HCT116 (cell line): ENCODE measurements at regions not wholly inside any gene's neighbourhood (a gene's known extent, or its start where the extent isn't known, plus 50 kb on each side); places are given as distances from the start of the nearest gene placed in this dataset.

Experiments used
- ATAC-seq: fragments of 200-7000 bp; cut with Tn5 transposase; 2 replicates; pipeline ENCODE4 v1.9.1; 2020; ENCODE audit warnings: mild to moderate bottlenecking, moderate library complexity
- BruUV-seq: library from RNA; stranded (reverse); fragments of 400-500 nt; replicated peaks from 2 replicates; lab custom pipeline; 2021; lab: Mats Ljungman, UMichigan
- CTCF ChIA-PET: fragments of 300-600 bp; sonication (Branson Sonifier 250); formaldehyde crosslinking; loops from one replicate; lab custom pipeline; 2021; ENCODE audit warnings: antibody characterized with exemption; lab: Charles Lee
- POLR2A ChIA-PET: fragments of 300-600, 350-600 bp; sonication (Branson Sonifier 250); formaldehyde crosslinking; loops from one replicate; lab custom pipeline; 2021; ENCODE audit warnings: antibody characterized with exemption; lab: Charles Lee
- RAD21 ChIA-PET, 2 experiments: fragments of 300-600 bp; sonication (Branson Sonifier 250); formaldehyde crosslinking; loops; one replicate each; lab custom pipeline; 2023; ENCODE audit warnings: low total read pairs in 2 of 2; ENCODE audit not compliant: uncharacterized antibody in 2 of 2, unreplicated experiment in 2 of 2, low non-redundant PET in 1 of 2; lab: Charles Lee
- DNase-seq: peaks from one replicate; pipeline ENCODE4 v3.0.0-alpha.2; 2010; ENCODE audit warnings: low read depth, low spot score
- H2AFZ ChIP-seq: fragments of 200-600 bp; shearing (Covaris generic), sonication (generic); 2 replicates; pipeline ENCODE4 v1.6.1; 2017; ENCODE audit warnings: low read depth, mixed run types, mixed read lengths, antibody characterized with exemption, low read length; ENCODE audit not compliant: poor library complexity, severe bottlenecking
- H3K27ac ChIP-seq: 2 replicates; pipeline ENCODE4 v1.5.1; 2012; ENCODE audit warnings: low read depth, low read length
- H3K27me3 ChIP-seq: fragments of 200-600 bp; sonication (generic); 2 replicates; pipeline ENCODE4 v1.6.1; 2016; ENCODE audit warnings: mixed run types, low read length, mixed read lengths; ENCODE audit not compliant: insufficient read depth
- H3K36me3 ChIP-seq, 2 experiments: fragments of 200-500 bp in 1 of 2; fragments of 200-600 bp in 1 of 2; sonication (Bioruptor generic) in 1 of 2; sonication (generic) in 1 of 2; 2 replicates each; pipeline versions ENCODE4 v1.5.1 to v1.6.1; 2014 to 2016; ENCODE audit warnings: low read length in 2 of 2, inconsistent platforms in 1 of 2, mixed read lengths in 1 of 2, mixed run types in 1 of 2; ENCODE audit not compliant: insufficient read depth in 2 of 2, control insufficient read depth in 1 of 2
- H3K4me1 ChIP-seq, 2 experiments: fragments of 200-600 bp in 1 of 2; sonication (generic) in 1 of 2; 2 replicates each; pipeline versions ENCODE4 v1.5.1 to v1.6.1; 2012 to 2017; ENCODE audit warnings: low read length in 2 of 2, inconsistent platforms in 1 of 2, mild to moderate bottlenecking in 1 of 2, mixed read lengths in 1 of 2, mixed run types in 1 of 2, moderate library complexity in 1 of 2; ENCODE audit not compliant: insufficient read depth in 2 of 2, control insufficient read depth in 1 of 2
- H3K4me2 ChIP-seq: fragments of 200-600 bp; sonication (generic); 2 replicates; pipeline ENCODE4 v1.6.1; 2017; ENCODE audit warnings: mixed run types, low read length, mixed read lengths
- H3K4me3 ChIP-seq, 2 experiments: fragments of 200-600 bp in 1 of 2; sonication (generic) in 1 of 2; replicated peaks in 1 of 2; 2 replicates each; pipeline ENCODE4 v1.5.1; 2011 to 2016; ENCODE audit warnings: low read length in 2 of 2, control low read depth in 1 of 2, low read depth in 1 of 2, mild to moderate bottlenecking in 1 of 2, mixed read lengths in 1 of 2, mixed run types in 1 of 2
- H3K79me2 ChIP-seq: fragments of 200-600 bp; sonication (generic); 2 replicates; pipeline ENCODE4 v1.6.1; 2017; ENCODE audit warnings: mild to moderate bottlenecking, mixed run types, low read length, moderate library complexity, mixed read lengths; ENCODE audit not compliant: insufficient read depth
- H3K9ac ChIP-seq: fragments of 200-600 bp; sonication (generic); 2 replicates; pipeline ENCODE4 v1.6.1; 2016; ENCODE audit warnings: low read length, mixed read lengths
- H3K9me2 ChIP-seq: fragments of 200-600 bp; sonication (generic), shearing (Covaris generic); 2 replicates; pipeline ENCODE4 v1.6.1; 2017; ENCODE audit warnings: mixed run types, mild to moderate bottlenecking, moderate library complexity; ENCODE audit not compliant: insufficient read depth
- H3K9me3 ChIP-seq, 2 experiments: fragments of 200-500 bp in 1 of 2; fragments of 200-600 bp in 1 of 2; sonication (Bioruptor generic) in 1 of 2; sonication (generic) in 1 of 2; 2 replicates each; pipeline ENCODE4 v1.6.1; 2014 to 2017; ENCODE audit warnings: low read length in 2 of 2, mixed read lengths in 2 of 2, inconsistent platforms in 1 of 2, low read depth in 1 of 2, mild to moderate bottlenecking in 1 of 2, mixed run types in 1 of 2, moderate library complexity in 1 of 2; ENCODE audit not compliant: control insufficient read depth in 1 of 2, insufficient read depth in 1 of 2
- H4K20me1 ChIP-seq: fragments of 200-600 bp; sonication (generic), shearing (Covaris generic); 2 replicates; pipeline ENCODE4 v1.6.1; 2017; ENCODE audit warnings: mixed run types, mild to moderate bottlenecking, moderate library complexity; ENCODE audit not compliant: insufficient read depth
- ATF3 ChIP-seq: IDR thresholded peaks from 2 replicates; pipeline ENCODE4 v1.6.1; 2012
- EZH2 ChIP-seq: fragments of 200-600 bp; sonication (generic); IDR thresholded peaks from 2 replicates; pipeline ENCODE4 v1.6.1; 2017; ENCODE audit warnings: antibody characterized with exemption, mixed run types
- POLR2A ChIP-seq: IDR thresholded peaks from 2 replicates; pipeline ENCODE4 v1.7.0; 2011; ENCODE audit warnings: borderline replicate concordance; ENCODE audit not compliant: insufficient read depth, insufficient read length; ENCODE audit errors: extremely low read depth
- REST ChIP-seq: IDR thresholded peaks from 2 replicates; pipeline ENCODE4 v1.6.1; 2012; ENCODE audit warnings: low read depth
- SIN3A ChIP-seq: IDR thresholded peaks from 2 replicates; pipeline ENCODE4 v1.6.1; 2012; ENCODE audit warnings: low read depth
- SRF ChIP-seq: IDR thresholded peaks from 2 replicates; pipeline ENCODE4 v1.6.1; 2012; ENCODE audit warnings: low read depth
- YY1 ChIP-seq: IDR thresholded peaks from 2 replicates; pipeline ENCODE4 v1.6.1; 2011; ENCODE audit warnings: low read length, low read depth, moderate library complexity, mild to moderate bottlenecking; ENCODE audit not compliant: insufficient replicate concordance; ENCODE audit errors: extremely low read depth
- ZNF274 ChIP-seq: fragments of 200-500 bp; sonication (Bioruptor generic); IDR thresholded peaks from 2 replicates; pipeline ENCODE4 v1.6.1; 2014; ENCODE audit warnings: mild to moderate bottlenecking, low read depth, low read length, inconsistent platforms
- intact Hi-C: fragments of 100-400 bp; cut with micrococcal nuclease; formaldehyde crosslinking; loops from 2 replicates; pipeline ENCODE4 v1.10.0; 2022
- TF ChIP-seq, protein P1 (sequence below), 3 experiments: fragments of 200-600 bp in 1 of 3; sonication (generic) in 1 of 3; IDR thresholded peaks in 2 of 3; conservative IDR thresholded peaks in 1 of 3; 2 replicates each; pipeline ENCODE4 v1.5.1; 2012 to 2017; ENCODE audit warnings: low read depth in 2 of 3, low read length in 2 of 3, antibody characterized with exemption in 1 of 3, borderline replicate concordance in 1 of 3, control low read depth in 1 of 3, mild to moderate bottlenecking in 1 of 3, mixed read lengths in 1 of 3, mixed run types in 1 of 3, moderate library complexity in 1 of 3; ENCODE audit not compliant: insufficient read depth in 1 of 3

- ATAC-seq, result no peak
These were observed 267.0 kb downstream of the CHL1 start for GRCh38 chr3:463252-464192.

DNA sequence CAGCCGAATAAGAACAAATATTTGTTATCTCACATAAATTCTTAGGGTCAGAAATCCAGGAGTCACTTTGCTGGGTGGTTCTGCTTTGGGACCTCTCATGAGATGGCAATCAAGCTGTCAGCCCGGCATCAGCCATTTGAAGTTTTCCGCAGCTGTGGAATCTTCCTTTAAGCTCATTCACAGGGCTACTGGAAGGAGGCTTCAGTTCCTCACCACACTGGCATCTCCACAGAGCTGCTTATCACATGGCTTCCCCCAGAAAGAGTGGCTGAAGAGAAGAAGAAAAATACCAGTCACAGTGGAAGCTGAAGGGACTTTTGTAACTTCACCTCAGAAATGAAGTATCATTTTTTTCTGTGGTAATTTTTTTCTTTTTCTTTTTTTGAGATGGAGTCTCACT is 267.7 kb downstream of the CHL1 start:
- BruUV-seq, result no TSS peak
- no peaks in the 10 kb centered on the region for H3K9me2 ChIP-seq
- H3K27me3 ChIP-seq, result no peaks in the 10 kb centered on the region
- intact Hi-C loops, result no loop called here
- H3K79me2 ChIP-seq, result no peaks in the 10 kb centered on the region
- H3K36me3 ChIP-seq, result no peaks in the 10 kb centered on the region
- no peak overlapping the region for H3K9ac ChIP-seq
- no peaks in the 10 kb centered on the region for H3K4me1 ChIP-seq
- no peak overlapping the region for H3K27ac ChIP-seq
- ChIA-PET POLR2A (no interaction called here), RAD21 (no interaction called here), CTCF (no interaction called here)
- H2AFZ ChIP-seq, result no peak overlapping the region
- no peak overlapping the region for H3K4me2 ChIP-seq
- DNase-seq (no peak), ATAC-seq (no peak)
- peaks cover 3 to 12% of the 10 kb centered on the region in 2 experiments; a peak in 2 of 4 replicates for H3K9me3 ChIP-seq
- H4K20me1 ChIP-seq, result no peaks in the 10 kb centered on the region
- H3K4me3 ChIP-seq, result no peak overlapping the region
- TF ChIP-seq REST (no peak), YY1 (no peak), ZNF274 (no peak), ATF3 (no peak), SIN3A (no peak), EZH2 (no peak), SRF (no peak), POLR2A (no peak)

More at GRCh38 chr3:463252-464192, 267.0 kb downstream of the CHL1 start:
- no peaks in the 10 kb centered on the region for H3K36me3 ChIP-seq
- no peak for DNase-seq
- no peak overlapping the region for H3K27ac ChIP-seq
- H3K4me2 ChIP-seq, result no peak overlapping the region
- peaks cover 6 to 12% of the 10 kb centered on the region in 2 experiments; a peak in 2 of 4 replicates for H3K9me3 ChIP-seq
- H3K79me2 ChIP-seq, result no peaks in the 10 kb centered on the region
- H3K4me1 ChIP-seq, result no peaks in the 10 kb centered on the region
- H2AFZ ChIP-seq, result no peak overlapping the region
- H3K9me2 ChIP-seq, result no peaks in the 10 kb centered on the region
- TF ChIP-seq, protein P1, sequence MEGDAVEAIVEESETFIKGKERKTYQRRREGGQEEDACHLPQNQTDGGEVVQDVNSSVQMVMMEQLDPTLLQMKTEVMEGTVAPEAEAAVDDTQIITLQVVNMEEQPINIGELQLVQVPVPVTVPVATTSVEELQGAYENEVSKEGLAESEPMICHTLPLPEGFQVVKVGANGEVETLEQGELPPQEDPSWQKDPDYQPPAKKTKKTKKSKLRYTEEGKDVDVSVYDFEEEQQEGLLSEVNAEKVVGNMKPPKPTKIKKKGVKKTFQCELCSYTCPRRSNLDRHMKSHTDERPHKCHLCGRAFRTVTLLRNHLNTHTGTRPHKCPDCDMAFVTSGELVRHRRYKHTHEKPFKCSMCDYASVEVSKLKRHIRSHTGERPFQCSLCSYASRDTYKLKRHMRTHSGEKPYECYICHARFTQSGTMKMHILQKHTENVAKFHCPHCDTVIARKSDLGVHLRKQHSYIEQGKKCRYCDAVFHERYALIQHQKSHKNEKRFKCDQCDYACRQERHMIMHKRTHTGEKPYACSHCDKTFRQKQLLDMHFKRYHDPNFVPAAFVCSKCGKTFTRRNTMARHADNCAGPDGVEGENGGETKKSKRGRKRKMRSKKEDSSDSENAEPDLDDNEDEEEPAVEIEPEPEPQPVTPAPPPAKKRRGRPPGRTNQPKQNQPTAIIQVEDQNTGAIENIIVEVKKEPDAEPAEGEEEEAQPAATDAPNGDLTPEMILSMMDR (IDR thresholded peaks at IDR 0.05 in 2 of 3, conservative IDR thresholded peaks at IDR 0.05 in 1 of 3; ENCODE audit: borderline replicate concordance in 1 of 3, insufficient read depth in 1 of 3, low read depth in 2 of 3, low read length in 2 of 3), result no peak
- TF ChIP-seq, all 23 proteins: peak for 0
- ChIA-PET RAD21 (no interaction called here), CTCF (no interaction called here), POLR2A (no interaction called here)
- H3K27me3 ChIP-seq, result no peaks in the 10 kb centered on the region
- H3K4me3 ChIP-seq, result no peak overlapping the region
- H4K20me1 ChIP-seq, result no peaks in the 10 kb centered on the region
- BruUV-seq, result no TSS peak
- H3K9ac ChIP-seq, result no peak overlapping the region
- intact Hi-C loops, result no loop called here
